ENCODE measurements at regions not wholly inside any gene's neighbourhood (a gene's known extent, or its start where the extent isn't known, plus 50 kb on each side); places are given as distances from the start of the nearest gene placed in this dataset.

GRCh38 chr5:18403141-18403540 is 768.9 kb downstream of the TAF11L14 start:
- no peaks in the 10 kb centered on the region for H3K9me3 ChIP-seq (ENCODE audit: low read depth)
- no peak overlapping the region for H3K4me3 ChIP-seq
- DNase-seq (ENCODE audit: low spot score) = no peak
- H2AFZ ChIP-seq = no peak overlapping the region
- no peaks in the 10 kb centered on the region for H3K4me1 ChIP-seq (ENCODE audit: insufficient read depth)
- H4K20me1 ChIP-seq (ENCODE audit: insufficient read depth, poor library complexity, severe bottlenecking) = no peaks in the 10 kb centered on the region
- no peak overlapping the region for H3K4me2 ChIP-seq
- no peaks in the 10 kb centered on the region for H3K27me3 ChIP-seq
- 56% methylated on average over 1 of the region's 1 CpG for WGBS (ENCODE audit: low lambda C conversion rate, missing lambda C conversion rate)
- no peaks in the 10 kb centered on the region for H3K36me3 ChIP-seq (replicated peaks; ENCODE audit: insufficient read depth, low read depth)
- no peak overlapping the region for H3K27ac ChIP-seq
- H3K79me2 ChIP-seq = no peaks in the 10 kb centered on the region
- no peaks in the 10 kb centered on the region for H3K9me2 ChIP-seq (replicated peaks; ENCODE audit: insufficient read depth)
- TF ChIP-seq EZH2 (IDR thresholded peaks at IDR 0.05; ENCODE audit: borderline replicate concordance) (no peak), CTCF (IDR thresholded peaks at IDR 0.05; ENCODE audit: poor library complexity) (no peak), EZH2phosphoT487 (IDR thresholded peaks at IDR 0.05; ENCODE audit: low read depth, severe bottlenecking, unreplicated experiment) (no peak)

- H3K9me2 ChIP-seq (replicated peaks; ENCODE audit: insufficient read depth) = no peaks in the 10 kb centered on the region
- no peaks in the 10 kb centered on the region for H3K27me3 ChIP-seq
- H3K36me3 ChIP-seq (replicated peaks; ENCODE audit: insufficient read depth, low read depth) = no peaks in the 10 kb centered on the region
- DNase-seq (ENCODE audit: low spot score) = no peak
- TF ChIP-seq EZH2 (IDR thresholded peaks at IDR 0.05; ENCODE audit: borderline replicate concordance) = no peak
- no peaks in the 10 kb centered on the region for H3K4me1 ChIP-seq (ENCODE audit: insufficient read depth)
- H2AFZ ChIP-seq = no peak overlapping the region
- WGBS (ENCODE audit: low lambda C conversion rate, missing lambda C conversion rate) = 90% methylated on average over 3 of the region's 3 CpGs
- H3K9me3 ChIP-seq (ENCODE audit: low read depth) = no peaks in the 10 kb centered on the region
- no peak overlapping the region for H3K4me2 ChIP-seq
- no peaks in the 10 kb centered on the region for H4K20me1 ChIP-seq (ENCODE audit: insufficient read depth, poor library complexity, severe bottlenecking)
- H3K79me2 ChIP-seq = no peaks in the 10 kb centered on the region
- no peak overlapping the region for H3K27ac ChIP-seq
- H3K4me3 ChIP-seq = no peak overlapping the region
Measured at GRCh38 chr5:18403941-18404438, 769.7 kb downstream of the TAF11L14 start.

GRCh38 chr5:18420711-18421110 is 786.5 kb downstream of the TAF11L14 start:
- no peaks in the 10 kb centered on the region for H3K9me3 ChIP-seq (ENCODE audit: low read depth)
- 67% methylated on average over 1 of the region's 1 CpG for WGBS (ENCODE audit: low lambda C conversion rate, missing lambda C conversion rate)
- no peaks in the 10 kb centered on the region for H3K4me1 ChIP-seq (ENCODE audit: insufficient read depth)
- no peak for DNase-seq (ENCODE audit: low spot score)
- no peak for TF ChIP-seq EZH2phosphoT487 (IDR thresholded peaks at IDR 0.05; ENCODE audit: low read depth, severe bottlenecking, unreplicated experiment)
- TF ChIP-seq CTCF (IDR thresholded peaks at IDR 0.05; ENCODE audit: poor library complexity) = no peak
- TF ChIP-seq EZH2 (IDR thresholded peaks at IDR 0.05; ENCODE audit: borderline replicate concordance) = no peak
- no peak overlapping the region for H2AFZ ChIP-seq
- H3K27me3 ChIP-seq = no peaks in the 10 kb centered on the region
- no peak overlapping the region for H3K4me3 ChIP-seq
- H3K79me2 ChIP-seq = no peaks in the 10 kb centered on the region
- no peak overlapping the region for H3K4me2 ChIP-seq
- no peaks in the 10 kb centered on the region for H4K20me1 ChIP-seq (ENCODE audit: insufficient read depth, poor library complexity, severe bottlenecking)
- no peaks in the 10 kb centered on the region for H3K9me2 ChIP-seq (replicated peaks; ENCODE audit: insufficient read depth)
- no peaks in the 10 kb centered on the region for H3K36me3 ChIP-seq (replicated peaks; ENCODE audit: insufficient read depth, low read depth)
- H3K27ac ChIP-seq = no peak overlapping the region

- Histone ChIP-seq H3K4me1 (ENCODE audit: insufficient read depth) (no peaks in the 10 kb centered on the region), H3K79me2 (no peaks in the 10 kb centered on the region), H3K4me2 (no peak overlapping the region), H4K20me1 (ENCODE audit: insufficient read depth, poor library complexity, severe bottlenecking) (no peaks in the 10 kb centered on the region), H3K36me3 (replicated peaks; ENCODE audit: insufficient read depth, low read depth) (no peaks in the 10 kb centered on the region), H3K9me2 (replicated peaks; ENCODE audit: insufficient read depth) (no peaks in the 10 kb centered on the region), H3K4me3 (no peak overlapping the region), H3K27me3 (no peaks in the 10 kb centered on the region), H3K27ac (no peak overlapping the region), H3K9me3 (ENCODE audit: low read depth) (no peaks in the 10 kb centered on the region), H2AFZ (no peak overlapping the region)
- no peak for DNase-seq (ENCODE audit: low spot score)
- TF ChIP-seq EZH2phosphoT487 (IDR thresholded peaks at IDR 0.05; ENCODE audit: low read depth, severe bottlenecking, unreplicated experiment) = no peak
- TF ChIP-seq EZH2 (IDR thresholded peaks at IDR 0.05; ENCODE audit: borderline replicate concordance) = no peak
- TF ChIP-seq CTCF (IDR thresholded peaks at IDR 0.05; ENCODE audit: poor library complexity) = no peak
Measured at GRCh38 chr5:18433336-18433735, 799.1 kb downstream of the TAF11L14 start.
